HG03565 (cell line): ENCODE measurements at regions not wholly inside any gene's neighbourhood (a gene's known extent, or its start where the extent isn't known, plus 50 kb on each side); places are given as distances from the start of the nearest gene placed in this dataset.
"Not testable (repeated sequence)": the region's sequence is repeated elsewhere in the genome, so short reads cannot be mapped to it uniquely, and the experiment has no call there.

Source experiments
- ATAC-seq: cut with Tn5 transposase; IDR thresholded peaks from one replicate; pipeline ENCODE4 v1.9.1; 2021; ENCODE audit warnings: mild to moderate bottlenecking, moderate library complexity; ENCODE audit not compliant: unreplicated experiment

GRCh38 chr14:105883066-105884005 is 357.0 kb downstream of the TMEM121 start:
- ATAC-seq, result no peak

DNA sequence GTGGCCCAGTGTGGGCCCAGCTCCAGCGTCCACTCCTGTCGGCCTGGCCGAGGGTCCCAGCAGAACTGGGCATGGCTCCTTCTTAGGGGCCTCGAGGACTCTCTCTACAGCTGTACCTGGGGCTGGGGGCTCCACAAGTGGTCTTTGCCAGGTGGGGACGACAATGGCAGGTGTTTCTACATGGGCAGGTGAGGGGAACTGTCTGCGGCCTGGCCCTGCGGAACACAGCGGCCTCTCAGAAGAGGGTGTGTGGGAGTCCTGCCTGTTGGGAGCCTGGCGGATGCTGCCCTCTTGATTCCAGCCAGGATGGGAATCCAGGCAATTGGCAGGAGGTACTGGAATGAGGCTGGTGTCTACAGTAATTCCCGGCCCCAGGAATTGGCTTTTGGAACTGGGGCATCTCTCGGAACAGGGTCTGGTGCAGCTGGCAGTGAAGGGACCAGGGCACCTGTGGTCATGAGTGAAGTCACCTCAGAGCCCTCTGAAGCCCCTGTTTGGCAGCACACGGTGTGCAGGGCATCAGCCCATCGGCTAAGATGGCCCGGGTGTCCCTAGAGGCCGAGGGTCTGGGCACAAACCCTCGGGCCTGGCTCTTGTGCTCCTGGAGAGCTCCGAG is 357.9 kb downstream of the TMEM121 start:
- ATAC-seq, result not testable (repeated sequence)

DNA sequence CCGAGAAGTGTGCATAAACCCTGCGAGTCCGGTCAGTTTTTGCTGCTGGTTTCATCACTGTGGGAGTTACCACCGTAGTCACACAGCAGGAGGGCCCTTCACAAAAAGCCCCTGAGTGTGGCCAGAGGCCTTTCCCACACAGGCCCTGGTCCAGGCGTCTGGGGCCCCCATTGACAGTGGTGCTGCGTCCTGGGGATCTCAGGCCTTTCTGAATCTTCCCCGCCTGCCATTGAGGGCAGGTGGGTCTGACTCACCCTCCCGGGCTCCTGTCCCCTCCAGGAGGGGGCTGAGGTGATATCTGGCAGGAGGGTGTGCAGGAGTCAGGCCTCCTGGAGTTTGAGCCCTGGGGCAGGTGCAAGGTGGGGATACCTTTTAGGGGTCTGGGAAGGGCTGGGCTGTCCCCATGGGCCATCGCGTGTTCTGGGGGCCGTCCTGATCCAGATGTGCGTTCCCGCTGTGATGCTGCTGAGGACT is 358.5 kb downstream of the TMEM121 start:
- no peak for ATAC-seq

DNA sequence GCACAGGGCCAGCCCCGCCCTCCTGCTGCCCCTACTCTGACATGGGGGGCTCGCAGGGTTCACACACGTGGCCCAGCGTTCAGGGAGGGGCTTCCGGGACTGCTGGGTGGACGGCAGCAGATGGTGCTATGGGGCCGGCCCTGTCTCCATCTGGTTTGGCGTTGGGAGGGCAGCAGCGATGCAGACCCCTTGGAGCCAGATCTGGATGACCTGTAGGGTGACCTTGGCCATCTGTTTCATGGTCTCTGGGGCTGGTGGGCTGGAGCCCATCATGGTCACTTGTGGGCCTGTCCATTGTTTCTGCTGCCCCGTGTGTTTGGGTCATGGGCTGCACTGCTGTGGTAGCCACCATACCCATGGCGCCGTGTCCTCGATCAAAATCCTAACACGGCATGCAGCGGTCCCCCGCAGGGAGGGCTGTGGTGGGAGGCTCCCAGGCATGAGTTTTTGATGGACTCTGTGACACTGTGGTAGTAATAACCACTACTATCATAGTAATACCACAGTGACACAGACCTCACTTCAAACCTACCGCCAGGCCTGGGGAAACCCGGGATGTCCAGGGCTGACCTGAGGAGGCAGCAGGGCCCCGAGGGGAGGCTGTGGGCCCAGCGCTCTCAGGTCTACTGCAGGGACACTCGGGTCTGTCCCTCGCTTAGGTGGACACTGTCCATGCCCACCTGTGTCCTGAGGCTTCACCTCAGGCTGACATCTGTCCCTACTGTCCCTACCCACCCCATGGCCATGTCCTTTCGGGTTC is 359.4 kb downstream of the TMEM121 start:
- no peak for ATAC-seq

GRCh38 chr14:105886791-105887191 is 360.4 kb downstream of the TMEM121 start:
- not testable (repeated sequence) for ATAC-seq

DNA sequence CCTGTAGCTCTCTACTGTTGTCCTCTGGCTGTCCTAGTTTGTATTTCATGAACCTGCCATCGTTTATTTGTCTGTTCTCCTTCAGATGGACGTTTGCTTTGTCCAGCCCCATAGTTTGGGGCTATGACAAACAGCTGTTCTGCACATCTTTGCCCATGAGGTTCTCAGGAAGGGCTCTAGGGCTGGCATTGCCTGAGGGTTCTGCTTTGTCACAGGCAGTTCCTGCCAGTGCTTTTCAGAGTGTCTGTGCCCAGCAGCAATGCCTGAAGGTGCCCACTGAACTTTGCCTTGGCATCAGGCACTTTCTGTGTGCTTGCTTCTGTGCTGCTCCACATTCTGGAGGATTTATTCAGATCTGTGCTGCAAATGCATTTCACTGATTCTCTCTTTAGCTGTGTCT is 361.3 kb downstream of the TMEM121 start:
- ATAC-seq, result no peak

DNA sequence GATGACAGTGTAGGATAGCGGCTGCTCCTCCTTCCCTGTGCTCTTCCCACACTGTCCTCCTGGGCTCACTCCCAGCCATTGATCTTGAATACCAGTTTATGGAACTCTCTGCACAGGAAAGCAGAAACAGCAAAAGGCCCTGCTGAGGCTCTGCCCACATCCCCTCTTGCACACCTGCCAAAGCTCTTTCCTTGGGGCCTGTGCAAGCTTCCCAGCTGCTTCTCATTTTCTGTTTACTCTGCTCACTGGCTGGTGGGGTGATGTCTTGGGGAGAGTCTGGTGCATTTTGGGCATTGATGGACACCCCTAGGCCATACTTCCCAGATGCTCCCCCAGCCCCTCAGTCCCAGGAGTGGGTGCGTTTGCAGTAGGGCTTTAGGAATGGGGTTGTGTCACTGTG is 361.8 kb downstream of the TMEM121 start:
- no peak for ATAC-seq

DNA sequence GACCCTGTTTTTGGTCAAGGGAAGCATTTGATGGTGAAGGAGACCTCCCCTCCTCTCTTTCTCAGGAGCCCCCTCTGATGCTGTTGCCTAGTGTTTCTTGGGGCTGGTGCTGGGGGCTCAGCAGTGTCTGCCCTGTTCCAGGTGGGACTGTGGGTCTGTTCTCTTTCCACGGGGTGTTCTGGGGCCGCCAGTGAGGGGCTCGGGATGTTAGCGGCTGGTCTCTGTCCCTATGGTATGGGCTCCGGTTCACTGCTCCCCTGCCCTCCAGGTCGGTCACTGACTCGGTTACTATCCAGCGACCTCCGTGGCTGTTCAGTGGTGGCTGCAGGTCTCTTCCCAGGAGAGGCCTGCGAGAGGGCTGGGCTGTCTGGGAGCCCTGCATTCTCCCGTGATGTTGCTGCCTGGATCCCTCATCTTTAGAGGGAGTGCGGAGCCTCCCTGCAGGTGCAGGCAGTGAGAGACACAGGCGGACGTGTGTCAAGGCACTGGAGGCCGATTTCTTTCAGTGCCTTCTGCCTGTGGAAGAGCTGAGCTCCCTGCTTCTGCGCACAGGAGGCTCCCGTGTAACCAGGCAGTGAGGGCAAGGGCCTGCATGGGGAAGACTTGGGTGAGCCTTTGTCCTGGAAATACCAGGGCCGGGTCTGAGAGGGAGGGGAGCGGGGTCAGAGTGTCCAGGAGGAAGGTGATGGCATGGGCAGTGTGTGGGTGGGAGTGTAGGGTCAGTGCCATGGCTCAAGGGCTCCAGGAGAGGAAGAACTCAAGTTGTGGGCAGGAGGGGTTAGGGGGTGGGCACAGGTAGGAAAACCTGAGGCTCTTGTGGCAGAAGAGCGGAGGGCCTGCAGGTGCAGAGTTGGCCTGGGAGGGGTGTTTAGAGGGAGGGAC is 362.6 kb downstream of the TMEM121 start:
- no peak for ATAC-seq

DNA sequence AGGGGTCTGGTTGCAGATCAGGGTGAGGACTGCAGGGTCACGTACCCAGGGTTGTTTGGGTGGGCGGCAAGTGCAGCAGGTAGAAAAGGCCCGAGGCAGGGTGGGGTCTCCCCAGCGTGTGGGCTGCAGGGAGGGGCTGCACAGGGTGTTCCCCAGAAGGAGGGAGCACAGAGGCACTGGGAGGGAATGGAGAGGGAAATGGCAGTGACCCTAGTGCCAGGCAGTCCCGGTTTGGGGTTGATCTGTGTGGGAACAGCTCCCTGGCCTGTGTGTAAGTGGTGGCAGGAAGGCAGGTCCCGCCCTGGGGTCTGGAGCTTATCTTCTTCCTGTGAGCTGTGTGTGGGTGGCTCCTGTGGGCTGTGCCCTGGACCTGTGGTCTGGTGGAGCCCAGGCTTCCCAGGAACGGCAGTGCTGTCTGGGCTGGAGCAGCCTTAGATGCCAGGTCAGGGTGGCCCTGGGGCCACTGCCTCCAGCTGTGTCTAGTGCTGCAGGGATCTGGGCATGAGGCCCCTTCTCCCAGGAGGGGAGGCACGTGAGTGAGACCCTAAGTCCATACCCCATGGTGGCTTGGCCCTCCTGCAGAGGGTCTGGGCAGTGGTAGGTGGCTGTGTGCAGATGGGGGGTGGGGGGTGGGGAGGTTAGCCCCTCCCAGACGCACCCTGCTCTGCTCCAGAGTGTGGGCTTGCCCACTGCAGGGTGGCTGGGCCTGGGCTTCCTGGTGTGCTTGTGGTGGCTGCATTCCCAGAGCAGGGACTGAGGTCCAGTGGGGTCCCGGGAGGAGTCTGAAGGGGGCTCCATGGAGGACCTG is 363.5 kb downstream of the TMEM121 start:
- ATAC-seq, result no peak

- no peak for ATAC-seq
These were observed 364.3 kb downstream of the TMEM121 start for GRCh38 chr14:105890474-105891220.

DNA sequence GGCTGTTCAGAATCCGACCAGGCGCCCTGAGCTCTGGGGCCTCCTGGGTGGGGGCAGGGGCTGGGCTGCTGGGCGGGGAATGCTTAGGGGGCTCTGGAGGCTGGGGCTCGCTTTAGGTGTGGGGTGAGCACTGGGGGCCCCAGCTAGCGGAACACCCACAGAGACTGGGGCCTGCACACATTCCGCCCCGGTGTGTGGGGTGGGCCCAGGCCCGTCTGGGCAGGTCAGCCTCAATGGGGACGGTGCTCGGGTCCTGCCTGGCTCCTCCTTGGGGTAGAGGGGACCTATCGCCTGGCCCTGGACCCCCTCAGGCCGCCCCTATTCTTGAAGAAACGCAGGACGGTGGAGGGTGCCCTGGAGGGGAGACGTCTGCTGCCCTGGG is 364.8 kb downstream of the TMEM121 start:
- no peak for ATAC-seq

DNA sequence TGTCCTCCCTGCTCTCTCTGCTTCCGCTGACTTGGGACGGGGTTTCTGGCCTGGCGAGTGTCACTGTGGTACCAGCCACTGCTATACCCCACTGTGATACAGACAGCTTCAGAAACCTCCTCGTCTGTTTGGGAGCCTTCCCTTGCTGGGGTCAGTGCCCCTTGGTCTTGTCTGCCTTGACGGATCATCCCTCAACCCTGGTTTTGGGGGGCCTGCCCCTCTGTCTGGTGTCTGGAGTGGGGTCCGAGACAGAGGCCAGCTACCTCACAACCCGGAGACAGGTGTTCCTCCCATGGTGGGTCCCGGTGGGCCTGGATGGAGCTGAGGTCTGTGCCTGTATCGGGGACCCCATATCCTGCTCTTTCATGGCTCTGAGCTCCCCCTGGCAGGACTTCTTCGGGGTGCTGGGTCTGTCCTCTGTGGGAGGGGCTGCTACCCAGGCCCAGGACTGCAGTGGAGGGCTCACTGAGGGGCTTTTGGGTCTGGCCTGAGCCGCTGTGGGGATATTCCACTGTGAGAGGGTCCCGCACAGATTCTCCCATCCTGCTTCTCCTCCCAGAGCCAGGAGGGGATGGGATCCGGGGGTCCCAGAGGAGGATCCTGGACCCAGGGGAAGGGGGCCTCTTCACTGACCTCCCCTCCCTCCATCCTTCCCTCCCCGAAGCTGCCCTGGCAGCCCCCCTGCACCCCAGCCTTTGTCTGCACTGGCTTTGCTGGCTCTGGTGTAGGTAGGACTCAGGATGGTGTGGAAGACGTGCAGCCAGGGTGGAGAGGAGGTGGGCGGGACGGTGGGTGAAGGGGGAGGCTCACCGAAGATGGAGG is 365.5 kb downstream of the TMEM121 start:
- ATAC-seq, result no peak

DNA sequence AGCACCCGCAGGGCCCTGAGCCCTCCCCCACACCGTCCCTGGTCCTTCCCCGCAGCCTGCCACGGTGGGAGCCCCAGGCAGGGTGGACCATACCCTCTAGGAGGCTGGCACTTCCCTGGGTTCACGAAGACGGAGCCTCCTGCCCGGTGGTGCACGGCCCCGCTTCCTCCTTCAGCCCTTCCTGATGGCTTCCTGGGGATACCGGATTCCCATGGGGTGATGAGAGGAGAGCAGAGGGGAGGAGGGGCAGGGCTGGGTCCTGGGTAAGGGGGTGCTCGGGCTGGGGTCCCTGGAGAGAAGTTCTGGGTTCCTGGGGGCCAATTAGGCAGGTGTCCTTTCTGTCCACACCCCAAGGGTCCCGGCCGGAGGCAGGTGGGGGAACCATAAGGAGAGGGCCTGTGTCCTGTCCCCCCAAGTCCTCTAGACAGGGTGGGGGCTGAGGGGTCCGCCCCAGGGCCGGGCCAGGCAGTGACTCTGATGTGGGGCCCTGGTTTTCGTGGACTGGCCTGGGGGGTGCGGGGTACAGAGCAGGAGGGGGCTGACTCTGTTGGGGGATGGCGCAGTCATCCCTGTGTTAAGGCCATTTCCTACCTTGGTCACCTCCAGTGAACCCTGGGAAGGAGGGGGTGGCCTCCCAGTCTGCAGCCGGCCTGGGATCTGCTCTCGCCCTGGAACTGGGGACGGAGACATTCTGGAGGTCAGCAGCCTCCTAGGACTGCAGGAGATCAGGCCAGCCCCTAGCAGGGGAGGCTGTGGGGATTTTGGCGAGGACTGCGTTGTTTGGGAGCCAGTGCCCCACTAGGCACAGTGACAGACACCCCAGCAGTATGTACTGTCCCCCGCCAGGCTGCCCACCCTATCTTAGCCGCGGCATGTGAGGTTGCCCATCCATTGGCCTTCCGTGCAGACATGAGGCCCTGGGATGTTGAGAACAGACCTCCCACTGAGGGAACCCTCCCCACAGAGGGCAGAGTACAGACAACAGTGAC is 366.4 kb downstream of the TMEM121 start:
- ATAC-seq, result not testable (repeated sequence)

GRCh38 chr14:105893686-105894085 is 367.3 kb downstream of the TMEM121 start:
- ATAC-seq, result not testable (repeated sequence)

DNA sequence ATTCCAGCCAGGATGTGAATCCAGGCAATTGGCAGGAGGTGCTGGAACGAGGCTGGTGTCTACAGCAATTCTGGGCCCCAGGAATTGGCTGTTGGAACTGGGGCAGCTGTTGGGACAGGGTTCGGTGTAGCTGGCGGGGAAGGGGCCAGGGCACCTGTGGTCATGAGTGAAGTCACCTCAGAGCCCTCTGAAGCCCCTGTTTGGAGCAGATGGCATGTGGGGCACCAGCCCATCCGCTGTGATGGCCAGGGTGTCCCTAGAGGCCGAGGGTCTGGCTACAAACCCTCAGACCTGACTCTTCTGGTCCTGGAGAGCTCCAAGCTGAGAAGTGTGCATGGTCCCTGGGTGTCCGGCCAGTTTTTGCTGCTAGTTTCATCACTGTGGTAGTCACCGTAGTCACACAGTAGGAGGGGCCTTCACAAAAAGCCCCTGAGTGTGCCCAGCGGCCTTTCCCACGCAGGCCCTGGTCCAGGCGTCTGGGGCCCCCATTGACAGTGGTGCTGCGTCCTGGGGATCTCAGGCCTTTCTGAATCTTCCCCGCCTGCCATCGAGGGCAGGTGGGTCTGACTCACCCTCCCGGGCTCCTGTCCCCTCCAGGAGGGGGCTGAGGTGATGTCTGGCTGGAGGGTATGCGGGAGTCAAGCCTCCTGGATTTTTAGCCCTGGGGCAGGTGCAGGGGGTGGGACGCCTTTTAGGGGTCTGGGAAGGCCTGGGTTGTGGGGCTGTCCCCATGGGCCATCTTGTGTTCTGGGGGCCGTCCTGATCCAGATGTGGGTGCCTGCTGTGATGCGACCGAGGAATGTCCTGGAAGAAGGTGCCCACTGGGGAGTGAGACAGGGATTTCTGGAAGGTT is 368.0 kb downstream of the TMEM121 start:
- no peak for ATAC-seq
